WTC11 (cell line): ENCODE measurements at regions not wholly inside any gene's neighbourhood (a gene's known extent, or its start where the extent isn't known, plus 50 kb on each side); places are given as distances from the start of the nearest gene placed in this dataset.

Experiments used
- ATAC-seq: fragments of 200-7000 bp; cut with Tn5 transposase; 2 replicates; pipeline ENCODE4 v1.10.0; 2021; ENCODE audit warnings: mild to moderate bottlenecking, moderate library complexity
- CTCF ChIA-PET: fragments of 300-600 bp; sonication (Branson Sonifier 250); formaldehyde crosslinking; loops from one replicate; lab custom pipeline; 2021; ENCODE audit warnings: antibody characterized with exemption; lab: Charles Lee
- POLR2A ChIA-PET: fragments of 350-600 bp; sonication (Branson Sonifier 250); formaldehyde crosslinking; loops from one replicate; lab custom pipeline; 2021; ENCODE audit warnings: antibody characterized with exemption; lab: Charles Lee
- DNase-seq: peaks from one replicate; pipeline ENCODE4 v3.0.0; 2021; ENCODE audit warnings: low spot score
- H3K27ac Mint-ChIP-seq: 2 replicates; pipeline ENCODE4 v1.8.0; 2021; ENCODE audit warnings: mixed read lengths
- H3K27me3 Mint-ChIP-seq: 2 replicates; pipeline ENCODE4 v1.8.0; 2021; ENCODE audit warnings: low read depth, mild to moderate bottlenecking, moderate library complexity, mixed read lengths
- H3K36me3 Mint-ChIP-seq: 2 replicates; pipeline ENCODE4 v1.8.0; 2021; ENCODE audit warnings: mixed read lengths
- H3K4me1 Mint-ChIP-seq: 2 replicates; pipeline ENCODE4 v1.8.0; 2022; ENCODE audit warnings: mixed read lengths
- H3K4me3 Mint-ChIP-seq: 2 replicates; pipeline ENCODE4 v1.8.0; 2021; ENCODE audit warnings: mild to moderate bottlenecking, moderate library complexity, mixed read lengths
- H3K9me3 Mint-ChIP-seq: 2 replicates; pipeline ENCODE4 v1.8.0; 2021; ENCODE audit warnings: mixed read lengths
- CREB1 ChIP-seq: sonication (generic); formaldehyde crosslinking; IDR thresholded peaks from 2 replicates; pipeline ENCODE4 v1.8.0; 2023; ENCODE audit warnings: mild to moderate bottlenecking, missing genetic modification reagents
- ETV6 ChIP-seq: sonication (generic); formaldehyde crosslinking; IDR thresholded peaks from 2 replicates; pipeline ENCODE4 v1.8.1; 2022; ENCODE audit warnings: mild to moderate bottlenecking, missing genetic modification reagents
- FOXJ3 ChIP-seq: sonication (generic); formaldehyde crosslinking; IDR thresholded peaks from 2 replicates; pipeline ENCODE4 v1.9.0; 2021; ENCODE audit warnings: missing genetic modification reagents, mild to moderate bottlenecking, borderline replicate concordance
- JAZF1 ChIP-seq: fragments of 250-450 bp; sonication (Bioruptor Pico); IDR thresholded peaks from 2 replicates; pipeline ENCODE4 v1.9.0; 2021; ENCODE audit warnings: moderate library complexity, mild to moderate bottlenecking, inconsistent platforms
- JUN ChIP-seq: sonication (generic); formaldehyde crosslinking; IDR thresholded peaks from 2 replicates; pipeline ENCODE4 v1.8.0; 2023; ENCODE audit warnings: mild to moderate bottlenecking, missing genetic modification reagents
- NFATC4 ChIP-seq: fragments of 250-450 bp; sonication (Bioruptor Pico); IDR thresholded peaks from 2 replicates; pipeline ENCODE4 v1.9.0; 2021; ENCODE audit warnings: mild to moderate bottlenecking
- STAT6 ChIP-seq: sonication (generic); formaldehyde crosslinking; conservative IDR thresholded peaks from 2 replicates; pipeline ENCODE4 v1.8.1; 2023; ENCODE audit warnings: mild to moderate bottlenecking, low read depth, missing genetic modification reagents, moderate library complexity
- TEAD4 ChIP-seq: sonication (generic); formaldehyde crosslinking; IDR thresholded peaks from 2 replicates; pipeline ENCODE4 v1.8.0; 2022; ENCODE audit warnings: mild to moderate bottlenecking, missing genetic modification reagents
- ZNF138 ChIP-seq: sonication (generic); formaldehyde crosslinking; conservative IDR thresholded peaks from 2 replicates; pipeline ENCODE4 v1.8.1; 2022; ENCODE audit warnings: mild to moderate bottlenecking, moderate library complexity, missing genetic modification reagents
- ZNF396 ChIP-seq: fragments of 250-450 bp; sonication (Bioruptor Pico); IDR thresholded peaks from 2 replicates; pipeline ENCODE4 v1.8.0; 2021; ENCODE audit warnings: mild to moderate bottlenecking, moderate library complexity, borderline replicate concordance
- ZNF423 ChIP-seq: fragments of 250-450 bp; sonication (Bioruptor Pico); IDR thresholded peaks from 2 replicates; pipeline ENCODE4 v2.1.2; 2022; ENCODE audit warnings: mild to moderate bottlenecking, moderate library complexity
- ZNF512 ChIP-seq: sonication (generic); formaldehyde crosslinking; IDR thresholded peaks from 2 replicates; pipeline ENCODE4 v1.8.1; 2022; ENCODE audit warnings: missing genetic modification reagents, borderline replicate concordance
- TF ChIP-seq, protein P1 (sequence below): sonication (generic); formaldehyde crosslinking; IDR thresholded peaks from 2 replicates; pipeline ENCODE4 v1.8.0; 2022; ENCODE audit warnings: missing genetic modification reagents
- TF ChIP-seq, protein P2 (sequence below): fragments of 250-450 bp; sonication (Bioruptor Pico); IDR thresholded peaks from 2 replicates; pipeline ENCODE4 v1.9.0; 2021; ENCODE audit warnings: mild to moderate bottlenecking
- TF ChIP-seq, protein P3 (sequence below): fragments of 250-450 bp; sonication (Bioruptor Pico); IDR thresholded peaks from 2 replicates; pipeline ENCODE4 v1.9.0; 2021; ENCODE audit warnings: moderate library complexity, mild to moderate bottlenecking, inconsistent platforms, borderline replicate concordance
- TF ChIP-seq, protein P4 (sequence below): sonication (generic); formaldehyde crosslinking; IDR thresholded peaks from 2 replicates; pipeline ENCODE4 v1.8.0; 2022; ENCODE audit warnings: mild to moderate bottlenecking, missing genetic modification reagents
- TF ChIP-seq, protein P5 (sequence below): fragments of 250-450 bp; sonication (Bioruptor Pico); conservative IDR thresholded peaks from 2 replicates; pipeline ENCODE4 v1.9.0; 2021; ENCODE audit warnings: mild to moderate bottlenecking

DNA sequence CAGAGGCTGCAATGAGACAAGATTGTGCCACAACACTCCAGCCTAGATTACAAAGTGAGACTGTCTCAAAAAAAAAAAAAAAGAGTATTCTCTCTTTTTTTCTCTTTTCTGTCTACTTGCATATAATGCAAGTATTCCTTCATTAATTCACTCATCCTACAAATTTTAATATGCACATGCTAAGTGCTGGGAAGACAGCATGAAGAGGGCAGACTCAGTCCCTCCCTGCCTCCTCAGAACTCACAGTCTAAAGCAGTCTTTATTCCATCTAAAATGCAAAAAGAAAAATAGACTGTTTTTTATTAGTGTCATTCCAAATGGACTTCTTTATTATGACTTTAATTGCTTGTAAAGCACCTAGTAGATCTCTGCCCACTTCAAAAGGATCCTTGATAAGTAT lies 85.6 kb downstream of the NKX6-1 start (continued):
- TF ChIP-seq, protein P1, sequence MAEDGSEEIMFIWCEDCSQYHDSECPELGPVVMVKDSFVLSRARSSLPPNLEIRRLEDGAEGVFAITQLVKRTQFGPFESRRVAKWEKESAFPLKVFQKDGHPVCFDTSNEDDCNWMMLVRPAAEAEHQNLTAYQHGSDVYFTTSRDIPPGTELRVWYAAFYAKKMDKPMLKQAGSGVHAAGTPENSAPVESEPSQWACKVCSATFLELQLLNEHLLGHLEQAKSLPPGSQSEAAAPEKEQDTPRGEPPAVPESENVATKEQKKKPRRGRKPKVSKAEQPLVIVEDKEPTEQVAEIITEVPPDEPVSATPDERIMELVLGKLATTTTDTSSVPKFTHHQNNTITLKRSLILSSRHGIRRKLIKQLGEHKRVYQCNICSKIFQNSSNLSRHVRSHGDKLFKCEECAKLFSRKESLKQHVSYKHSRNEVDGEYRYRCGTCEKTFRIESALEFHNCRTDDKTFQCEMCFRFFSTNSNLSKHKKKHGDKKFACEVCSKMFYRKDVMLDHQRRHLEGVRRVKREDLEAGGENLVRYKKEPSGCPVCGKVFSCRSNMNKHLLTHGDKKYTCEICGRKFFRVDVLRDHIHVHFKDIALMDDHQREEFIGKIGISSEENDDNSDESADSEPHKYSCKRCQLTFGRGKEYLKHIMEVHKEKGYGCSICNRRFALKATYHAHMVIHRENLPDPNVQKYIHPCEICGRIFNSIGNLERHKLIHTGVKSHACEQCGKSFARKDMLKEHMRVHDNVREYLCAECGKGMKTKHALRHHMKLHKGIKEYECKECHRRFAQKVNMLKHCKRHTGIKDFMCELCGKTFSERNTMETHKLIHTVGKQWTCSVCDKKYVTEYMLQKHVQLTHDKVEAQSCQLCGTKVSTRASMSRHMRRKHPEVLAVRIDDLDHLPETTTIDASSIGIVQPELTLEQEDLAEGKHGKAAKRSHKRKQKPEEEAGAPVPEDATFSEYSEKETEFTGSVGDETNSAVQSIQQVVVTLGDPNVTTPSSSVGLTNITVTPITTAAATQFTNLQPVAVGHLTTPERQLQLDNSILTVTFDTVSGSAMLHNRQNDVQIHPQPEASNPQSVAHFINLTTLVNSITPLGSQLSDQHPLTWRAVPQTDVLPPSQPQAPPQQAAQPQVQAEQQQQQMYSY (CRISPR knock-in tag) = no peak
- TF ChIP-seq JUN (no peak), STAT6 (no peak), CREB1 (CRISPR knock-in tag) (no peak), TEAD4 (CRISPR knock-in tag) (no peak), ZNF423 (CRISPR knock-in tag) (no peak), JAZF1 (CRISPR knock-in tag) (no peak), ZNF396 (CRISPR knock-in tag) (no peak)
- TF ChIP-seq, protein P2, sequence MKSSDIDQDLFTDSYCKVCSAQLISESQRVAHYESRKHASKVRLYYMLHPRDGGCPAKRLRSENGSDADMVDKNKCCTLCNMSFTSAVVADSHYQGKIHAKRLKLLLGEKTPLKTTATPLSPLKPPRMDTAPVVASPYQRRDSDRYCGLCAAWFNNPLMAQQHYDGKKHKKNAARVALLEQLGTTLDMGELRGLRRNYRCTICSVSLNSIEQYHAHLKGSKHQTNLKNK = no peak

GRCh38 chr4:84412062-84412461 lies 87.0 kb downstream of the NKX6-1 start:
- no peak overlapping the region for H3K27ac Mint-ChIP-seq
- ATAC-seq (no peak), DNase-seq (no peak)
- ChIA-PET POLR2A (no interaction called here), CTCF (no interaction called here)
- H3K27me3 Mint-ChIP-seq = peaks cover 6% of the 10 kb centered on the region; the same call in 1 of the 2 replicates
- no peaks in the 10 kb centered on the region for H3K36me3 Mint-ChIP-seq
- no peak overlapping the region for H3K4me3 Mint-ChIP-seq
- H3K9me3 Mint-ChIP-seq = no peaks in the 10 kb centered on the region
- H3K4me1 Mint-ChIP-seq = peaks cover 5% of the 10 kb centered on the region; the same call in 1 of the 2 replicates
- TF ChIP-seq ZNF512 (CRISPR knock-in tag) (no peak), NFATC4 (CRISPR knock-in tag) (no peak), FOXJ3 (no peak)
- TF ChIP-seq, protein P3, sequence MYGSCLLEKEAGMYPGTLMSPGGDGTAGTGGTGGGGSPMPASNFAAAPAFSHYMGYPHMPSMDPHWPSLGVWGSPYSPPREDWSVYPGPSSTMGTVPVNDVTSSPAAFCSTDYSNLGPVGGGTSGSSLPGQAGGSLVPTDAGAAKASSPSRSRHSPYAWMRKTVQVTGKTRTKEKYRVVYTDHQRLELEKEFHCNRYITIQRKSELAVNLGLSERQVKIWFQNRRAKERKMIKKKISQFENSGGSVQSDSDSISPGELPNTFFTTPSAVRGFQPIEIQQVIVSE = no peak

DNA sequence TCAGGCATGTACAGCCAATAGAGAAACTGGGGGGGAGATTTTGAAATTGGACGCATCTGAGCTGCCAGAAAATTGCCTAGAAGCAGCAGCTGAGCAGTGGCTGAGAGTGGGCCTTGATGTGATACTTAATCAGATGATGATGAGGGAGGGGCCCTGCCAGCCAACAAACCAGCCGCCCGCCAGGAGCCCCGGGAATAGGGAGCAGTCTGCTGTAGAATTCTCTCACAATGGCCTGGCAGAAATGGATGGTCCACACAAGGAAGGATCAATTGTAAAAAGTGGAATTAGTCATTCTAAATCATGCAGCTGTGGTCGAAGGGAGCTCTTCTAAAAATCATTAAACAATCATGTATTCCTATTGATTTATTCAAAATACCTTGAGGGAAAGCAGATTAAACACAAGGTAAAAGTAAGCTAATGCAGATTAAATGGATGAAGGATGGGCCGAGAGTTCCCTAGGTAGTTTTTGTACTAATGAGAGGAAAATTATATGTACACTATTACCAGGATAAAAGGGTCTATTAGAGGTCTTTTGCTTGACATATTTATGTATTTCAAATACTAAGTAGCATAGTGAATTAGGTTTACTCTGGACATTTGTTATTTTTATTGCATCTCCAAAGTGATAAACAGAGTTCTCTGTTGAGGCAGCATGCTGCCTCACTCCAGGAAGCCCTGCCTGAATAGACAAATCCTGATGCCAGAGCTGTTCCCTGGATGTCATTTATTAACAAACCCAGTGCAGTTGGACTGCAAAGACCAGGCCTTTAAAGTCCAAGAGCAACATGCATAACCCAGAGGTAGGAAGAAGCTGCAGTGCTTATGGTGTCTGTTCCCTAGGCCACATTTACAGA lies 91.3 kb downstream of the NKX6-1 start:
- no peak overlapping the region for H3K27ac Mint-ChIP-seq
- H3K4me1 Mint-ChIP-seq = no peaks in the 10 kb centered on the region
- no peaks in the 10 kb centered on the region for H3K36me3 Mint-ChIP-seq
- H3K9me3 Mint-ChIP-seq = no peaks in the 10 kb centered on the region
- DNase-seq (no peak), ATAC-seq (no peak)
- no peak overlapping the region for H3K4me3 Mint-ChIP-seq
- H3K27me3 Mint-ChIP-seq = peaks cover 3% of the 10 kb centered on the region; the same call in 1 of the 2 replicates
- CTCF ChIA-PET = interaction anchor here (1.8 kb wide), 1 partner anchor 43 kb away, joined by 6 read pairs; no protein-coding TSS in a partner anchor
- POLR2A ChIA-PET = no interaction called here
- TF ChIP-seq, protein P4, sequence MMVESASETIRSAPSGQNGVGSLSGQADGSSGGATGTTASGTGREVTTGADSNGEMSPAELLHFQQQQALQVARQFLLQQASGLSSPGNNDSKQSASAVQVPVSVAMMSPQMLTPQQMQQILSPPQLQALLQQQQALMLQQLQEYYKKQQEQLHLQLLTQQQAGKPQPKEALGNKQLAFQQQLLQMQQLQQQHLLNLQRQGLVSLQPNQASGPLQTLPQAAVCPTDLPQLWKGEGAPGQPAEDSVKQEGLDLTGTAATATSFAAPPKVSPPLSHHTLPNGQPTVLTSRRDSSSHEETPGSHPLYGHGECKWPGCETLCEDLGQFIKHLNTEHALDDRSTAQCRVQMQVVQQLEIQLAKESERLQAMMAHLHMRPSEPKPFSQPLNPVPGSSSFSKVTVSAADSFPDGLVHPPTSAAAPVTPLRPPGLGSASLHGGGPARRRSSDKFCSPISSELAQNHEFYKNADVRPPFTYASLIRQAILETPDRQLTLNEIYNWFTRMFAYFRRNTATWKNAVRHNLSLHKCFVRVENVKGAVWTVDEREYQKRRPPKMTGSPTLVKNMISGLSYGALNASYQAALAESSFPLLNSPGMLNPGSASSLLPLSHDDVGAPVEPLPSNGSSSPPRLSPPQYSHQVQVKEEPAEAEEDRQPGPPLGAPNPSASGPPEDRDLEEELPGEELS (CRISPR knock-in tag) = no peak
- TF ChIP-seq ZNF138 (CRISPR knock-in tag) (no peak), ETV6 (CRISPR knock-in tag) (no peak), ZNF512 (CRISPR knock-in tag) (no peak)
- TF ChIP-seq, protein P5, sequence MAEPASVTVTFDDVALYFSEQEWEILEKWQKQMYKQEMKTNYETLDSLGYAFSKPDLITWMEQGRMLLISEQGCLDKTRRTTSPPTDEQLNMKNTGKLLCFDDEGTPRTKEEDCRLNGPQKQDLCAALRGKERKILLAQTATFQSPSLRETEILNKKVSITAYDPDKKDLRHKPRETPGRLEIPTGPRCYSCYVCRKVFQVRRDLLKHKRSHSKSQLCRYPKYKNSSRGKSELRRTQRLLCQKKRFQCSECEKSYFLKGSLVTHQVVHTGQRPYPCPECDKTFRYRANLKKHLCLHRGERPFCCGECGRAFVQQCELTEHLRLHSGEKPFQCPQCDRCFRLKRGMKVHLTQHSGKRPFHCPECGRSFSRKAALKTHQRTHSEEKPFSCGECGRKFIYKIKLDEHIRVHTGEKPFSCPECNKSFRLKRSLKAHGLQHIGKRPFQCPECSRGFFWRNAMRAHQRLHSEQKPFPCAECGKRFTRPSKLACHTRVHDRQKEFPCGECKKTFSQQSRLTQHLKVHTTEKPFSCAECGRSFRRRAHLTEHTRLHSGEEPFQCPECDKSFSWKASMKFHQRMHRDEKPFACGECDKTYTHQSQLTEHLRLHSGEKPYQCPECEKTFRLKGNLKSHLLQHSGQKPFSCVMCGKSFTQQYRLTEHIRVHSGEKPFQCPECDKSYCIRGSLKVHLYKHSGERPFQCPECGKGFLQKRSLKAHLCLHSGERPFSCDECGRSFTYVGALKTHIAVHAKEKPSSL (CRISPR knock-in tag) = no peak
